CD4-positive, alpha-beta T cell treated with Interleukin-15 for 4 hours (primary cell): ENCODE measurements at regions not wholly inside any gene's neighbourhood (a gene's known extent, or its start where the extent isn't known, plus 50 kb on each side); places are given as distances from the start of the nearest gene placed in this dataset.
"Not testable (repeated sequence)": the region's sequence is repeated elsewhere in the genome, so short reads cannot be mapped to it uniquely, and the experiment has no call there.

ENCODE experiments used
- DNase-seq: peaks from one replicate; pipeline ENCODE4 v3.0.0-alpha.2; 2020; ENCODE audit warnings: low spot score

DNA sequence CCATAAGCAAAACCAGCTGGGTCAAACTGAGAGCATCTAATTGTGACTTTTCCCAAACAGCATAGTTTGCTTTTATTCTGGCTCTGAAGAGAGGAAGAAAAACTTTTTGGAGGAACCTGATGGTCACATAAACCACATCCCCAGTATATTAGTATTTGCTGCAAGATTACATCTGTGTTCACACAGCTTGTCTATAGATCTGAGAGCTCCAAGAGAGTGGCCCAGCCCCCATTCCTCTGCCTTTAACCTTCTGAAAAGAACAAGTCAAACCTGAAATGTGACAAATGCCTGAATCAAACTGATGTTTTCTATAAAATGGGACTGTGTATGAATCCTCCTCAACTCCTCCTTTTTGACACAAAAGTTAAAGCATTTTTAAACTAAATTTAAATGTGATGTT, 435.2 kb downstream of the ZNF479 start:
- DNase-seq: not testable (repeated sequence)

DNA sequence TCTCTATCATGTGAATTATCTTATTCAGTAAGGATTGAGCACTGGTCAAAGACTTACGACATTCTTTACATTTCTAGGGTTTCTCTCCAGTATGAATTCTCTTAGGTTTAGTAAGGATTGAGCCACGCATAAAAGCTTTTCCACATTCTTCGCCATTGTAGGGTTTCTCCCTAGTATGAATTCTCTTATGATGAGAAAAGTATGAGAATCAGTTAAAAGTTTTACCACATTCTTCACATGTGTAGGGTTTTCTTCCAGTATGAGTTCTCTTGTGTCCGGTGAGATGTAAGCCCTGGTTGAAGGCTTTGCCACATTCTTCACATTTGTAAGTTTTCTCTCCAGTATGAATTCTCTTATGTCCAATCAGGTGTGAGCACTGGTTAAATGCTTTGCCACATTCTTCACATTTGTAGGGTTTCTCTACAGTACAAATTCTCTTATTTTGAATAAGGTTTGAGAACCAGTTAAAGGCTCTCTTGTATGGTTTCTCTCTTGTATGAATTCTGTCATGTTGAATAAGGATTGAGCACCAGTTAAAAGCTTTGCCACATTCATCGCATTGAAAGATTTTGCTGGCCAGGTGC, 445.9 kb downstream of the ZNF479 start:
- no peak for DNase-seq

- no peak for DNase-seq
Observed at GRCh38 chr7:56639173-56639746, 493.0 kb downstream of the ZNF479 start.

GRCh38 chr7:56609852-56610355, 493.7 kb upstream of the NUPR2 start:
- DNase-seq: no peak

DNA sequence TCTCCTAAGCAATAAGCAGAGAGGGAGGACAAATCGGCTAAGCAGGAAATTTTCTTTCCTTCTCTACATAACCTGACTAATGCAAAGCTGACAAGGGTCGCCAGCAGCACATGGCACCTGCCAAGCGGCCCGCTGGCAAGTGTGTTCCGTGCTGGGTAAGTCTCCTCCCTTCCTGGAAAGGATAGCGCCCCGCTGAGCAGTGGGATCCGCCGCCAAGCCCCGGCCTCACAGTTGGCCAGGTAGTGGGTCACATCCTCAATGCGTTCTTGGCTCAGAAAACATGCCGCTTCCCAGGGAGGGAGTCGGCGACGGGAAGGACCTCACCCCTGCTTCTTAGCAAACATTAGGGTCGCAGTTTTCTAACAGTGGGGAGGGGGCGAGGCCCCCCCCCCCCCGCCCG, 488.9 kb upstream of the NUPR2 start:
- no peak for DNase-seq

DNA sequence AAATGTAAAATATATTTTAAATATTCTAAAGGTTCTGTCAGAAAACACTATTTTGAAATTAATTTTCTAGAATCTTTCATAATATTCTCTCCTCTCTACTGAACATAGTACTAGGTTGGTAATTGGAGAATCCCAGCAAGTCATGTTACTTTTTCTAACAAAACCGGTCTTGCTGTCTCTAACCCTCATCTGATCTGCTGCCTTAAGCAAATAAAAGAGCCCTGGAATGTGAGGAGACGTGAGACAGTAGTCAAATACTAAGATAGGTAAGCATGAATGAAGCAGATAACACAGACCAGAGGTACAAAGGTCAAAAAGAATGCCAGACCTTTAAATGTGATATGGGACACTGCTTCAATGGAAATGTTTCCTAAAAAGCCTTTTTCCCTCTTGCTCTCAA, 462.4 kb upstream of the NUPR2 start:
- DNase-seq: no peak

DNA sequence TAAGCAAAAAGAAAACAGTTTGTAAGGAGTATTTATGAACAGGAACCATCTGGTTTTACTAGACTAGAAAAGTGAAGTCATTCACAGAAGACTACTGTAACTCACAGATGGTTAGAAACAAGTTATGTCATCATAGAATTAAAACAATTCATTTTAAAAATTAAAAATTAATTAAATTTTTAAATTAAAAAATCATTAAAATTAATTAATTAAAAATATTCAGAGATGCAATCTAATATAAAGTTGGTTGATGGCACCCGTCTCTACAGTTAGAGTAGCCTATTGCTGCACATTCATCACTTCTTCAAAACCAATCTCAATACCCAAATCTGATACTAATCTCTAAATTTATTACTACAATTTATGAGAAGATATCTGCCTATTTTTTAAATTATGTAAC, 454.8 kb upstream of the NUPR2 start:
- no peak for DNase-seq

DNA sequence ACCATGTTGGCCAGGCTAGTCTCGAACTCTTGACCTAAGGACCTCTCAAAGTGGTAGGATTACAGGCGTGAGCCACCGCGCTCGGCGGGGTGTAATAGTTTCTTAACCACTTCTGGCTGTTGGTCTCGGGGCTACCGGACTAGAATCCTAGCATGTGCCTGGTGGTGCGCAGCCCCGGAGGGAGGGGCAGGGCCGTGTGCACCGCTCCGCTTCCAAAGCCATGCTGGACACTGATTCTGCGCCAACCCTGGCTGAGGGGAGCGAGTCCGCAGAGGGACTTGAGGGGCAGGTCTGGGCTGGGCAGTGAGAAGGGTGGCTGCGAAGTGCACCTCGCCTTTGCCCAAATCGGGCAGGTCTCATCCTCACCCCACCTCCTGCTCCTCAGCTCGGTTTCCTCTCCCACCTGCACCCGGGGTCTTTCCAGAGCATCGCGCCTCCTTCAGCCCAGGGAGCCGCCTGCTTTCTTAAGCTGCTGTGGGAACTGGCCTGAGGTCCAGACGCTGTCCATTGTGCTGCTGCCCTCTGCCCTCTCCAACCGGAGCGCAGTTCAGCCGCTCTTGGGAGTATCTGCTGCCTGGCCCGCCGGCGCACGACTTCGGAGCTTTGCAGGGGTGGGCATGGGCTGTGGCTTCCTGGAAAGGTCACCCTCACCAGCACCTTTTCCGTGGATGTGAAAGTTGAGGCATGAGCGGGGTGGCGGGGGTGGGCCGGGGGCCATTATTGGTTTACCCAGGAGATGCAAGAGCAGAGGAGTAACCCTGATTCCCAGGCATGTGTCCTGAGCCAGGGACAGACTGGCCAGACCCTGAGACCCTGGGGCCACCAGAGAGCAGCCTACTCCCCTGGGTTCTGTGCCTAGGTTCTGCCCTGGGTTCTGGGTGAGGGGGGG, 422.6 kb upstream of the NUPR2 start:
- DNase-seq: no peak

- DNase-seq: no peak
Observed at GRCh38 chr7:56537952-56538351, 421.7 kb upstream of the NUPR2 start.

GRCh38 chr7:56537477-56537876, 421.3 kb upstream of the NUPR2 start:
- DNase-seq: no peak

- no peak for DNase-seq
Observed at GRCh38 chr7:56495165-56495564, 378.9 kb upstream of the NUPR2 start.

- DNase-seq: no peak
Observed at GRCh38 chr7:56493704-56494450, 377.7 kb upstream of the NUPR2 start.

GRCh38 chr7:56493196-56493595, 377.0 kb upstream of the NUPR2 start:
- no peak for DNase-seq

- no peak for DNase-seq
Observed at GRCh38 chr7:56491636-56492425, 375.6 kb upstream of the NUPR2 start.

DNA sequence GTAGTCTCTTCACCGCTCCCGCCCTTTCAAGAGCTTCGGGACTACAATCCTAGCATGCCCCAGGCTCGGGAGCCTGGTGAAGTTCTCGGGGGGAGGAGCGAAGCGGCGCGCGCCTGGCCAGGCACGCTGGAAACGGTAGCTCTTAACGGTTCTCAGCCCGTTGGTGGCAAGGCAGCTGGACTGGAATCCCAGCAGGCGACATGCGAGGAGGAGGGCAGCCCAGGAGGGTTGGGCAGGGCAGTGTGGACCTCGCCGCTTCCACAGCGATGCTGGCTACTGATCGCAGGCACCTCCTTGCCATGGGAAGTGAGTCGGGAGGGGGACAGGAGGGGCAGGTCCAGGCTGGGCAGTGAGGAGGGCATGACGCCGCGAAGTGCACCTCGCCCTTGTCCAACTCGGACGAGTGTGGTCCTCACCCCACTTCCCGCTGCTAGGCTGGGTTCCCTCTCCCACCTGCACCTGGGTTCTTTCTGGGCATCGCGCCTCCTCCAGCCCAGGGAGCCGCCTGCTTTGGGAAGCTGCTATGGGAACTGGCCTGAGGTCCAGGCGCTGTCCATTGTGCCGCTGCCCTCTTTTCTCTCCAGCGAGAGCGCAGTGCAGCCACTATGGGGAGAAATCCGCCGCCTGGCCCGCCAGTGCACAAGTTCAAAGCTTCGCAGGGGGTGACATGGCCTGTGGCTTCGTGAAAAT, 367.8 kb upstream of the NUPR2 start:
- no peak for DNase-seq

DNA sequence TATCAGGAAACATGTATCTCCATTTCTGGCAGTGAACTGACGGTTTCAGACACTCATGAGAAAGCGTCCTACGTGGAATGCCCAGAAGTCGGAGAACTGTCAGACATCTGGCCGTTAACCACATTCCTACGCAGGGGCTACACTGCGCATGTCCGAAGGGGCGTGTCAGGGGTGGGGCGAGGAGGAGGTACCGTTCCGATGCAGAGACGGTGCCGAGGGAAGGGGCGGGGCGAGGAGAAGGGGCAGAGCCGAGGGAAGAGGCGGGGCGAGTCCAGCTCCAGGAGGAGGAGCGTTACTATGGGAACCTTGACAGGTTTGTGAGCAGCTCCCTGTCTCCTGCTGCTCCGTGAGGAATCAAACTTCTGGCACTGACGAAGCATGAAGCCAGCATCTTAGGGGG, 366.9 kb upstream of the NUPR2 start:
- no peak for DNase-seq

DNA sequence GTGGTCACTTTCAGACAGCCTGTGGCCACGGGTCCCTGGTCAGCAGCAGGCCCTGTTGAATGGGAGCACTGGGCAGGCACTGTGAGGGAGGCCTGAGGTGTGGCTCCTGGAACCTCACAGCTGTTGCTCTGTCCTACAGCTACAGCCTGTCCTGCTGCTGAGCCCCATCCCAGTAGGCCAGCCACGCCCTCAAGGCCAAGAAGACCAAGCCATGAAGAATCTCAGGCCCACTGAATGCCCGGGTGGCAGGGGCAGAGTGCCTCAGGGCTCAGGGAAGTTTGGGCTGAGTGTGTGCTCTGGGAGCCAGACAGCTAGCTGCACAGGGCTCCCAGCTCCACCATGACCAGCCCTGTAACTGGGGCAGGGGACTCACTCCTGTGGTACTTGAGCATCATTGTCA, 363.5 kb upstream of the NUPR2 start:
- DNase-seq: no peak

- DNase-seq: no peak
Observed at GRCh38 chr7:56479136-56479535, 362.9 kb upstream of the NUPR2 start.

- no peak for DNase-seq
Observed at GRCh38 chr7:56474271-56474670, 358.1 kb upstream of the NUPR2 start.

DNA sequence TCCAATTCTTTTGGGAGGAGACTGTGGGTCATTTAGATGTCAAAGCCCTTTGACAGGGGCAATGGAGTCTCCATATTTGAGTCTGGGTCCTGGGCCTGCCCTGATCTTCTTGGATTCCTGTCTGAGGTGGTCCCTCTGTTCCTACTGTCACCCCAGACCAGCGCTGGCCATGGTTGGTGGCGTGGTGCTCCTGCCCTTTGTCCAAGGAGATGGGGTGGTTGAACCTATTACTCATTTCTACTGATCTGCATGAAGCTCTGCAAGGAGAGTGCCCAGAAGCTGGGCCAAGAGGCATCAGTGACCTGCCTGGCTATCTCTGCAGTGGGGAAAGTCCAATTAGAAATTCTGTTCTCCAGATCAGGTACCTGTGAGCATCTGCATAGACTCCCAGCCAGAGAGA, 355.6 kb upstream of the NUPR2 start:
- no peak for DNase-seq
